HG02981 (cell line): ENCODE measurements at regions not wholly inside any gene's neighbourhood (a gene's known extent, or its start where the extent isn't known, plus 50 kb on each side); places are given as distances from the start of the nearest gene placed in this dataset.
A peak's percentile ranks its signal among the peaks of the same experiment; 100 is the strongest.
"Not testable (repeated sequence)": the region's sequence is repeated elsewhere in the genome, so short reads cannot be mapped to it uniquely, and the experiment has no call there.

Source experiments
- ATAC-seq: cut with Tn5 transposase; IDR thresholded peaks from one replicate; pipeline ENCODE4 v1.9.1; 2021; ENCODE audit warnings: mild to moderate bottlenecking, moderate library complexity; ENCODE audit not compliant: unreplicated experiment

GRCh38 chr6:85041376-85041775, 277.0 kb upstream of the TBX18 start:
- ATAC-seq = no peak

- ATAC-seq = no peak
These were observed 272.8 kb upstream of the TBX18 start for GRCh38 chr6:85037221-85037620.

DNA sequence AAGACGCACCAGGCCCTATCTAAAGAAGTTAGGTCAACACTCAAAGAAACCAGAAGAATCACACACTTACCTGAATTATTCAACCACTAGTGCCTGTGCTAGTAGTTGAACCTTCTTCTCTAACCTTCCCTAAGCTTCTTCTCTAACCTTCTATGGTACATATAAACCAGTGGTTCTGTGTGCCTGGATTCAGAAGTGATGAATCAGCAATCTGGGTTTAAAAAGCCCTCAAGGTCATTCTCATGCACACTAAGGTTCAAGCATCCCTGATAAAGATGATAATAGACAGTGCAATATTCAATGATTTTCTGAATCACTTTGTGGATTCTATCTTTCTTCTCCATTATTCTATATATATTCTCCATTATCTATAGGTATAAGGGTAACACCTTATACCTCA, 271.4 kb upstream of the TBX18 start:
- no peak for ATAC-seq

DNA sequence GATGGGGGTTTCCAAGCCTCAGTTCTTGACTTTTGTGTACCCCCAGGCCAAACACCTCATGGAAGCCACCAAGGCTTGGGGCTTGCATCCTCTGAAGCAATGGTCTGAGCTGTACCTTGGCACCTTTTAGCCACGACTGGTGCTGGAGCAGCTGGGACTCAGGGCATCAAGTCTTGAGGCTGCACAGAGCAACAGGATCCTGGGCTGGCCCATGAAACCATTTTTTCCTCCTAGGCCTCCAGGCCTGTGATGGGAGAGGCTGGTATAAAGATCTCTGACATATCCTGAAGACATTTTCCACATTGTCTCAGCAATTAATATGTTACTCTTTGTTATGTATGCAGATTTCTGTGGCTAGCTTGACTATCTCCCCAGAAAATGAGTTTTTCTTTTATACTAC, 269.1 kb upstream of the TBX18 start:
- ATAC-seq = no peak

DNA sequence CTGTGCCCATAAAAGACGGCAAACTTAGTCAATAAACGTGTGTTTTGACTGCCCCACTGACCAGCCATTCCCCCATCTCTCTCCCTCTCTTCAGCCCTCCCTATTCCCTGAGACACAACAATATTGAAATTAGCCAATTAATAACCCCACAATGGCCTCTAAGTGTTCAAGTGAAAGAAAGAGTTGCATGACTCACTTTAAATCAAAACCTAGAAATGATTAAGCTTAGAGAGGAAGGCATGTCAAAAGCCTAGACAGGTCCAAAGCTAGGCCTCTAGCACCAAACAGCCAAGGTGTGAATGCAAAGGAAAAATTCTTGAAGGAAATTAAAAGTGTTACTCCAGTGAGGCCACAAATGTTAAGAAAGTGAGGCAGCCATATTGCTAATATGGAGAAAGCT, 261.6 kb upstream of the TBX18 start:
- no peak for ATAC-seq

- ATAC-seq = no peak
These were observed 259.3 kb upstream of the TBX18 start for GRCh38 chr6:85023721-85024120.

- ATAC-seq = no peak
These were observed 253.0 kb upstream of the TBX18 start for GRCh38 chr6:85017352-85017751.

DNA sequence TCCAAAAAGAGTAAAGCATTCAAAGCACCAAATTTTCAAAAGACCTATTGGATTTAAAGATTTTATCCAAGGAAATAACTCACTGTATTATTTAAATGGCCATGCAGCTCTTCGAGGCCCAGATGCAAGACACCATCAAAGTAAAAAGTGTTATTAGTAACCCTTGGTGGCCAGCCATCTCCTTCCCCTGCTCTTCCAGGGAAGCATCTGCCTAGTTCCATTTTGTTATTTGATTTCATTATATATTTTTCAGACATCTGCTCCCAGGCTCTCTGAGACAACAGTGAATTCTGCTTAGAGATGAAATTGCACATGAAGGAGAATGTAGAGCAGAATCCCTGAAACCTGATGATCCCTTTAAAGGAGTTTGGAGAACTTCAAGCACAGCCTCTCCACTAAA, 252.3 kb upstream of the TBX18 start:
- ATAC-seq = no peak

- ATAC-seq = peak; percentile 74
These were observed 251.1 kb upstream of the TBX18 start for GRCh38 chr6:85015396-85015990.

GRCh38 chr6:85010865-85011264, 246.5 kb upstream of the TBX18 start:
- no peak for ATAC-seq

DNA sequence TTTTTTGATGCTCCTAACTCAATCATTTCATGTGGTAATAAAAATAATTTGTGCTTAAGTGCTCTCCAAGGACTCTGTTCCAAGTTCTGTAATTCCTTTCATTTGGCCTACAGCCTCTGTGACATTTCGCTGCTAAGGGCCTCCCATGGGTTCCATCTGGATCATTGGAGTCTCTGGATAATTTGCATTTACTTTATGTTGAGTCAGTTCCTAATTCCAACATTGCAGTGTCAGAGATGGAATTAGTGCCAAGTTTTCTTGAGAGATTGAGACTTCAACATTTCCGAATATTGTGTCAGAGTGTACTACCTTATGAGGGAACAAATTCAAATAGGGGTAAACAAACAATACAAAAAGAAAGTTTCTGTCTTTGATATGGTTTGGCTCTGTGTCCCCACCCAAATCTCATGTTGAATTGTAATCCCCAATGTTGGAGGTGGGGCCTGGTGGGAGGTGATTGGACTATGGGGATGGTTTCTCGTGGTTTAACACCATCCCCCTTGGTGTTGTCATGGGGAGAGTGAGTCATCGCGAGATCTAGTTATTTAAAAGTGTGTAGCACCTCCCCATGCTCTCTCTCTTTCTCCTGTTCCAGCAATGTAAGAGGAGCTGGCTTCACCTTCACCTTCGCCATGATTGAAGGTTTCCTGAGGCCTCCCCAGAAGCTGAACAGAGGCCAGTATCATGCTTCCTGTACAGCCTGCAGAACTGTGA, 244.1 kb upstream of the TBX18 start:
- ATAC-seq = no peak

DNA sequence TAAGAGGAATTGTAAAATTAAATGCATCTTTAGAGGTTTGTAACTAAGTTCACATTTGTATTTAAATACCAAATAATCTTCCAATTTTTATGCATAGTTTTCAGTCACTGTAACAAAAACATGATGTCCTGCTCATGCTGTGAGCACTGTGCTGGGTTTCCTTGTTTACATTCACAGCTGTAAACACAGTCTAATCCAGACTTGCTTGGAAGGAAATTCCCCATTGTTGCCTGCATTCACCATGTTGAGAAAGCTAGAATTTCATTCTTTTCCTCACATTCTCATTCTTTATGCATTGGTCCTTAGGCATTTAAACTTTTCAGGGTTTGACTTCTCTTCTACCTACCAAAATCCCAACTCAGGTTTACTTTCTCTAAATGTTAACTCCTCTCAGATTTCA, 242.0 kb upstream of the TBX18 start:
- ATAC-seq = no peak

GRCh38 chr6:85005494-85005893, 241.1 kb upstream of the TBX18 start:
- no peak for ATAC-seq

DNA sequence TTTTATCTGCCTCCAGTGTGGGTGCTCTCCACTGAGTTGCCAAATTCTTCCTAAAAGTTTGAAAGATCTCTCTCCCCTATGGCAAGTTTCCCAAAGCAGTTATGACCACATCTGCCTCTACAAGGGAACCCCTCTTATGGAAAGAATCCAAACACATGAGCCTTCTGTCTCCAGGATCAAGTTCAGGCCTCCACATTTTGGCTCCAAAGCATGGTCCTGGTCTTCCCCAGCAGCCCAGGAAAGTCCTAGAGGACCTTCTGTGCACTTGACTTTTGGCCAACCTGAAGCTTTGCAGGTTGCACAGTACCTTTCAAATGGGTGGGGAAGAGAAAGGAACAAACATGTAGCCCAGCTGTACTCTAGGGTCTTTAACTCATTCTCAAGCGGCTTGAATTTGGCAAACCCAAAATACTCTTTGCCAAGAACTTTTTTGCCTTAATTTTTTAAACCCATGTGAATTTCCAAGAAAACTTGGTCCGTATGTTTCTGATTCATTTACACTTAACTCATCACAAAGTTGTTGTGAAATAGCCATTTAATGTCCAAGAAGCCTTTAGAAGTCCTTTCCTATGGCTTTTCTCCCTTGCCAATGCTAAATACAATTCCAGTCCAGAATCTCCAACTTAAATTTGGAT, 240.1 kb upstream of the TBX18 start:
- no peak for ATAC-seq

GRCh38 chr6:85002847-85003246, 238.4 kb upstream of the TBX18 start:
- no peak for ATAC-seq

DNA sequence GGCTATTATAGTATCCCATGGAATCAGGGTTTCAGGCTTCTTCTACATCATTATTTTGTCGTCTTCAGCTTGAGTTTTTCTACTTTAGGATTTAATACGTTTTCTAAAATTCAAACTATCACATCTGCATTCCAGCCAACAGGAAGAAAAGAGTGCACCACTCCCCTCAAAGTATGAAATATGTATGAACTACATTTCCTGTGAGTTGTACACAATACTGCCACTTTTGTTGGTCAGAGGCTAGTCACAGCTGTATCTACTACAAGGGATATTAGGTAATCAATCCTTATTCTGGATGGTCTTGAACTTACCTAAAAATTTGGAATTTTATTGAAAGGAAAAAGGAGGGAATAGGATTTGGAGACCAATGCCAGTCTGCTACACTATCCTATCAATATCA, 235.6 kb upstream of the TBX18 start:
- no peak for ATAC-seq

DNA sequence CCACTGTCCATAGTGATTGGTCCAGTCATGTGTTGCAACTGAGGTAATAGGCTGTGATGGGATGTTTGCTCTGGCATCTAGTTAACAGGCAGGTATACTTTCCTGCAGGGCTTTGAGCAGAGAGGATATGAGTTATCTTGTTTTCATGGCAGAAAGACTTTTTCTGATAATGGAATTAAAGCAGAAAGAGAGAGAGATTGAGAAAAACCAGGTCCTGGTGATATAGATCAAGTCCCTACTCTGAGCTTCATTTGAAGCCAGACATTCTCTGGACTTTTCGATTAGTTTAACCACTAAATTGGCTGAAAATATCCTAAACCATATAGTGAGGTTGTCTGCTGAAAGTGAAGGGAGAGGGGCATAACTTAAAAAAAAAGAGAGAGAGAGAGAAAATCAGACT, 233.8 kb upstream of the TBX18 start:
- no peak for ATAC-seq

- not testable (repeated sequence) for ATAC-seq
These were observed 224.4 kb upstream of the TBX18 start for GRCh38 chr6:84988766-84989165.

- ATAC-seq = not testable (repeated sequence)
These were observed 221.1 kb upstream of the TBX18 start for GRCh38 chr6:84985490-84985889.

- no peak for ATAC-seq
These were observed 215.1 kb upstream of the TBX18 start for GRCh38 chr6:84979541-84979940.

DNA sequence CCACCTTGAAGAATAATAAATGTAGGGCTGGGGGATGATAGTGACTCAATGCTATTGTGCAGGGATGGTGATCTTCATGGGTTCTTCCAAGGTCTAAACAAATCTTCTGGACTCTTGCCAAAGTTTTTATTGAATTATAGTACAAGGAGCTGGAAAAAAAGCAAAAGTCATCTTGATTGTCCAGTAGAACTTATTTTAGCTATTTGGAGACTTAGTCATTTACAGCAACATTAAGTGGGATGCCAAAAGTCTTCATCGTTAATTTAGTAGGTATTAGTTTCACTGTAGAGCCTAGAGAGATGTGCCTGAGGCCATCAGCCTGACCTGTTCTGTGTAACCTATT, 212.9 kb upstream of the TBX18 start:
- ATAC-seq = no peak

GRCh38 chr6:84976526-84977362, 212.3 kb upstream of the TBX18 start:
- ATAC-seq = no peak
